DMS53 treated with DMSO at 0.1 percent for 48 hours (cell line): ENCODE measurements at regions not wholly inside any gene's neighbourhood (a gene's known extent, or its start where the extent isn't known, plus 50 kb on each side); places are given as distances from the start of the nearest gene placed in this dataset.

Source experiments
- DNase-seq: peaks from one replicate; lab custom pipeline; 2025; ENCODE audit not compliant: unreplicated experiment; lab: John Stamatoyannopoulos, UW

GRCh38 chr21:38186661-38187270 is 70.0 kb upstream of the KCNJ15 start:
- DNase-seq: no peak

- DNase-seq: no peak
Observed at GRCh38 chr21:38188037-38188436, 68.8 kb upstream of the KCNJ15 start.

GRCh38 chr21:38196036-38196435 is 60.8 kb upstream of the KCNJ15 start:
- no peak for DNase-seq

- DNase-seq: no peak
Observed at GRCh38 chr21:38202811-38203210, 54.0 kb upstream of the KCNJ15 start.

- DNase-seq: no peak
Observed at GRCh38 chr21:38203229-38203628, 53.6 kb upstream of the KCNJ15 start.

GRCh38 chr21:38205940-38206339 is 50.9 kb upstream of the KCNJ15 start:
- DNase-seq: no peak

- no peak for DNase-seq
Observed at GRCh38 chr21:38206646-38207045, 50.1 kb upstream of the KCNJ15 start.
